GM12865 (cell line): ENCODE measurements at regions not wholly inside any gene's neighbourhood (a gene's known extent, or its start where the extent isn't known, plus 50 kb on each side); places are given as distances from the start of the nearest gene placed in this dataset.
A peak's percentile ranks its signal among the peaks of the same experiment; 100 is the strongest.

Source experiments
- DNase-seq: peaks from one replicate; pipeline ENCODE4 v3.0.0; 2010; ENCODE audit warnings: low read depth
- H3K4me3 ChIP-seq: 2 replicates; pipeline ENCODE4 v1.5.1; 2011; ENCODE audit warnings: mild to moderate bottlenecking, low read depth, low read length, control low read depth
- CTCF ChIP-seq: IDR thresholded peaks from 2 replicates; pipeline ENCODE4 v1.5.1; 2011; ENCODE audit warnings: low read length, control low read depth, low read depth, inconsistent platforms; ENCODE audit not compliant: insufficient read depth; ENCODE audit errors: missing control alignments

GRCh38 chr5:106545325-106545724 lies 1125.4 kb downstream of the EFNA5 start:
- H3K4me3 ChIP-seq = no peak overlapping the region
- DNase-seq = no peak
- no peak for TF ChIP-seq CTCF

DNA sequence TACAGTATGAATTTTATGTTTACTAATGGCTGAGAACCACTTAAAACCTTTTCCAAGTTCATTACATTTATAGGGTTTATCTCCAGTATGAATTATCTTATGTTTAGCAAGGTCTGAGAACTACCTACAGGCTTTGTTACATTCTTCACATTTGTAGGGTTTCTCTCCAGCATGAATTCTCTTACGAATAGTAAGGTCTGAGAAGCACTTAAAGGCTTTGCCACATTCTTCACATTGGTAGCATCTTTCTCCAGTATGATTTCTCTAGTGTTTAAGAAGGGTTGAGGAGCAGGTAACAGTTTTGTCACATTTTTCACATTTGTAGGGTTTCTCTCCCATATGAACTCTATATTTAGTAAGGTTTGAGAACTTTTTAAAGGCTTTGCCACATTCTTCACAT lies 1127.4 kb downstream of the EFNA5 start:
- no peak for DNase-seq
- no peak for TF ChIP-seq CTCF
- H3K4me3 ChIP-seq = no peak overlapping the region

GRCh38 chr5:106530150-106530549 lies 1140.6 kb downstream of the EFNA5 start:
- no peak for TF ChIP-seq CTCF
- DNase-seq = no peak
- no peak overlapping the region for H3K4me3 ChIP-seq

DNA sequence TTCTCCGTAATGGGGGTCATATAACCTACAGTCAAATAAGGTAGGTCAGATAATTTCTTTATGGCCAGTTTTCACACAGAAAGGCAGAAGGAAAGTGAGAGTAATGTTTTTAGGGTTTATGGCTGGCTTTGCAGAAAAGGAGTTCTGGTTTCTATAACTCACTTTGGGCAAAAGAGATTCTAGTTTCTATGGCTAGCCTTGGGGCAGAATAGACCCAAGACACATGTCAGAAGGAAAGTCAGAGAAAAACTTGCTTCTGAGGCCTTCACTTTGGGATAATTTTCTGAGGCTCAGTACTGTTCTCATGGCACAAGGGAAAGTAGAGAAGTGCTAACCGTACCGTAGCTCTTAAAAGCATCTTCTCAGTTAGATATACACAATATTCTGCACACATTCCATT lies 1145.3 kb downstream of the EFNA5 start:
- TF ChIP-seq CTCF = no peak
- peak; percentile 13 for DNase-seq
- H3K4me3 ChIP-seq = no peak overlapping the region

GRCh38 chr5:106523852-106524251 lies 1146.9 kb downstream of the EFNA5 start:
- no peak for TF ChIP-seq CTCF
- no peak for DNase-seq
- H3K4me3 ChIP-seq = no peak overlapping the region

- TF ChIP-seq CTCF = no peak
- H3K4me3 ChIP-seq = no peak overlapping the region
- DNase-seq = no peak
These were observed 1148.4 kb downstream of the EFNA5 start for GRCh38 chr5:106522296-106522695.

DNA sequence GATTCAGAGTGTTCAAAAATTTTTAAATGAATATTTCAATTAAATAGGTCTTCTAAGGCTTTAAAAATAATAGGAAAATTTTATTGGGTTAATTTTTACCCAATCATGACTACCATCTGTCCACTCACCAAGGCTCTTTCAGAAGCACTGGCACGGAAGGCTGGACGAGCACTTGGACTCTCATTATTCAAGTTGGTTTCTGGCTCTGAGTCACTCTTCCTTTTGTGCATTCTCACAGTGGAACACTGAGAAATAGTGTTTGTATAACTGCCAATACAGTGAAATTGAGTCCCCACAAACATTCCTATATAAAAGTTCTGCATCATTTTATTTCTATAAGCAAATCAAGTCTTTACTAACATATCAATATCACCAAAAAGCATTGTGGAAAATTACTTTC lies 1149.0 kb downstream of the EFNA5 start:
- H3K4me3 ChIP-seq = no peak overlapping the region
- peak; percentile 4 for DNase-seq
- TF ChIP-seq CTCF = no peak
